GM23338 (cell line): ENCODE measurements at regions not wholly inside any gene's neighbourhood (a gene's known extent, or its start where the extent isn't known, plus 50 kb on each side); places are given as distances from the start of the nearest gene placed in this dataset.

ENCODE experiments used
- ATAC-seq: fragments of 200-7000 bp; cut with Tn5 transposase; 3 replicates; pipeline ENCODE4 v1.9.1; 2020
- DNase-seq: peaks from one replicate; pipeline ENCODE4 v3.0.0-alpha.2; 2015; ENCODE audit warnings: low spot score
- H2AFZ ChIP-seq: fragments of 200-600 bp; sonication (generic); 2 replicates; pipeline ENCODE4 v1.8.0; 2016; ENCODE audit warnings: antibody characterized with exemption, mild to moderate bottlenecking, moderate library complexity
- H3F3A ChIP-seq: fragments of 200-600 bp; sonication (generic); replicated peaks from 2 replicates; pipeline ENCODE4 v1.8.0; 2017; ENCODE audit warnings: antibody characterized with exemption, mixed run types, low read depth
- H3K27ac ChIP-seq: fragments of 200-600 bp; sonication (generic); 2 replicates; pipeline ENCODE4 v1.6.1; 2016; ENCODE audit warnings: low read depth
- H3K27me3 ChIP-seq: fragments of 200-600 bp; sonication (generic); 2 replicates; pipeline ENCODE4 v1.8.0; 2016; ENCODE audit warnings: mild to moderate bottlenecking, mixed run types, moderate library complexity; ENCODE audit not compliant: insufficient read depth
- H3K36me3 ChIP-seq: fragments of 200-600 bp; sonication (generic); 2 replicates; pipeline ENCODE4 v1.8.0; 2016; ENCODE audit warnings: mild to moderate bottlenecking; ENCODE audit not compliant: insufficient read depth
- H3K4me1 ChIP-seq: fragments of 200-600 bp; sonication (generic); 2 replicates; pipeline ENCODE4 v1.8.0; 2016; ENCODE audit warnings: mild to moderate bottlenecking, moderate library complexity; ENCODE audit not compliant: insufficient read depth
- H3K4me2 ChIP-seq: fragments of 200-600 bp; sonication (generic); 2 replicates; pipeline ENCODE4 v1.7.1; 2017; ENCODE audit warnings: mixed run types
- H3K4me3 ChIP-seq: fragments of 200-600 bp; sonication (generic); 2 replicates; pipeline ENCODE4 v1.6.1; 2016; ENCODE audit warnings: mixed run types
- H3K79me2 ChIP-seq: fragments of 200-600 bp; sonication (generic); replicated peaks from 2 replicates; pipeline ENCODE4 v1.8.0; 2017; ENCODE audit warnings: mild to moderate bottlenecking; ENCODE audit not compliant: insufficient read depth
- H3K9me2 ChIP-seq: fragments of 200-600 bp; sonication (generic); 2 replicates; pipeline ENCODE4 v1.8.0; 2017; ENCODE audit not compliant: insufficient read depth
- H4K20me1 ChIP-seq: fragments of 200-600 bp; sonication (generic); replicated peaks from 2 replicates; pipeline ENCODE4 v1.8.0; 2017; ENCODE audit warnings: mild to moderate bottlenecking; ENCODE audit not compliant: insufficient read depth
- H3K27ac Mint-ChIP-seq: 2 replicates; pipeline ENCODE4 v1.8.0; 2020; ENCODE audit warnings: inconsistent platforms, mild to moderate bottlenecking, moderate library complexity, mixed read lengths
- H3K27me3 Mint-ChIP-seq: 3 replicates; pipeline ENCODE4 v1.8.0; 2022; ENCODE audit warnings: low read depth, mild to moderate bottlenecking, moderate library complexity, mixed read lengths, inconsistent platforms; ENCODE audit not compliant: insufficient read depth, poor library complexity
- H3K36me3 Mint-ChIP-seq: 3 replicates; pipeline ENCODE4 v1.8.0; 2021; ENCODE audit warnings: low read depth, mild to moderate bottlenecking, inconsistent platforms, moderate library complexity, mixed read lengths
- H3K4me1 Mint-ChIP-seq: 3 replicates; pipeline ENCODE4 v1.8.0; 2020; ENCODE audit warnings: mild to moderate bottlenecking, inconsistent platforms, mixed read lengths
- H3K4me3 Mint-ChIP-seq: 3 replicates; pipeline ENCODE4 v1.8.0; 2021; ENCODE audit warnings: moderate library complexity, mild to moderate bottlenecking, inconsistent platforms, mixed read lengths
- H3K9me3 Mint-ChIP-seq: 3 replicates; pipeline ENCODE4 v1.8.0; 2020; ENCODE audit warnings: moderate library complexity, mild to moderate bottlenecking, inconsistent platforms, mixed read lengths
- CREB1 ChIP-seq: fragments of 250-450 bp; sonication (Bioruptor Pico); IDR thresholded peaks from 2 replicates; pipeline ENCODE4 v1.5.0; 2020; ENCODE audit warnings: low read depth, mild to moderate bottlenecking, moderate library complexity
- CTCF ChIP-seq, 2 experiments: fragments of 200-600 bp in 1 of 2; sonication (generic) in 1 of 2; conservative IDR thresholded peaks; 2 replicates each; pipeline versions ENCODE4 v1.5.1 to v1.6.1; 2016 to 2017; ENCODE audit warnings: antibody characterized with exemption in 2 of 2, low read depth in 2 of 2, mild to moderate bottlenecking in 2 of 2, moderate library complexity in 1 of 2
- ETS1 ChIP-seq: IDR thresholded peaks from 2 replicates; pipeline ENCODE4 v1.6.1; 2016; ENCODE audit warnings: antibody characterized with exemption
- EZH2 ChIP-seq: fragments of 200-600 bp; sonication (generic); IDR thresholded peaks from one replicate; pipeline ENCODE4 v1.8.0; 2017; ENCODE audit warnings: antibody characterized with exemption, mild to moderate bottlenecking, low read depth; ENCODE audit not compliant: unreplicated experiment
- EZH2phosphoT487 ChIP-seq: fragments of 200-600 bp; sonication (generic); IDR thresholded peaks from one replicate; pipeline ENCODE4 v1.8.1; 2018; ENCODE audit warnings: antibody characterized with exemption; ENCODE audit not compliant: unreplicated experiment
- JUNB ChIP-seq: IDR thresholded peaks from one replicate; pipeline ENCODE4 v1.6.1; 2016; ENCODE audit warnings: antibody characterized with exemption; ENCODE audit not compliant: unreplicated experiment
- NANOG ChIP-seq: IDR thresholded peaks from 2 replicates; pipeline ENCODE4 v1.6.1; 2016; ENCODE audit warnings: antibody characterized with exemption, borderline replicate concordance
- POLR2AphosphoS5 ChIP-seq: IDR thresholded peaks from 2 replicates; pipeline ENCODE4 v1.6.1; 2016; ENCODE audit warnings: antibody characterized with exemption, low read depth
- REST ChIP-seq: IDR thresholded peaks from one replicate; pipeline ENCODE4 v1.6.1; 2018; ENCODE audit warnings: antibody characterized with exemption; ENCODE audit not compliant: unreplicated experiment
- STAT1 ChIP-seq: IDR thresholded peaks from one replicate; pipeline ENCODE4 v1.6.1; 2016; ENCODE audit warnings: antibody characterized with exemption; ENCODE audit not compliant: unreplicated experiment
- ZNF114 ChIP-seq: fragments of 250-450 bp; sonication (Bioruptor Pico); IDR thresholded peaks from 2 replicates; pipeline ENCODE4 v1.5.0; 2020; ENCODE audit warnings: mild to moderate bottlenecking, moderate library complexity
- ZNF331 ChIP-seq: fragments of 250-450 bp; sonication (Bioruptor Pico); IDR thresholded peaks from 2 replicates; pipeline ENCODE4 v1.5.0; 2020; ENCODE audit warnings: low read depth, mild to moderate bottlenecking, moderate library complexity
- TF ChIP-seq, protein P1 (sequence below): fragments of 250-450 bp; sonication (Bioruptor Pico); IDR thresholded peaks from 2 replicates; pipeline ENCODE4 v1.5.0; 2020; ENCODE audit warnings: mild to moderate bottlenecking, moderate library complexity

DNA sequence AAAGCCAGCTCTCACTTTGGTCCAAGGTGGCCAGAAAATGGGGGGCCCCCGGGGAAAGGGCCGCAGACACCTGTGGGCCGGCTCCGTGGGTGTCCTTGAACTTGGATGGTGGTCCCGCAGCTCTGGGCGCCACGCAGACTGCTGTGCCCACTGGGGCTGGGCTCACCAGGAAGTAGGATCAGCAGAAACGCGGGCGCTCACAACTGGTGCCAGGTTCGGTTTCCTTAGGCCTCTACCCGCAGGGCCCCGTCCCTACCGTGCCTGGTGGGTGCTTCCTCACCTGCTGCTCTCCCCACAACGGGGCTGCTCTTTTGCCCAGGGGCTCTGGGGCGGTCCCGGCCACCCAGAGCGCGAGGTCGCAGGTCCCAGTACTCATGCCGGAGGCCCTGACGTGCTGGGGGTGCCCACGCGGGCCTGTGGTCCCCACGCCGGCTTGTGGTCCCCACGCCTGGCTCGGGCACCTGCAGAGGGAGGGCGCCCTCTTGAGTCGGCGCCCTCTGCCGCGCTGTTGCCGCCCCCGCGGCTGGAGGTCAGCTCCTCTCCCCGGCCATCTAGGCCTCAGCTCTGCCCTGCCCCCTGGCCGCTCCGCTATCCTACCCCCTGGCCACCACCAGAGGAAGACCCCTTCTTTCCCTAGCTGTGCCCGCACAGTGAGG is 1303.6 kb downstream of the UQCRFS1 start:
- no peak for ATAC-seq
- H3K9me3 Mint-ChIP-seq = peaks cover 86% of the 10 kb centered on the region

More for the DNA sequence above, 1303.6 kb downstream of the UQCRFS1 start:
- H3K36me3 Mint-ChIP-seq = peaks cover 33% of the 10 kb centered on the region
- no peaks in the 10 kb centered on the region for H3K4me1 ChIP-seq
- H3K4me2 ChIP-seq = no peak overlapping the region
- H3K4me3 Mint-ChIP-seq = no peak overlapping the region
- no peaks in the 10 kb centered on the region for H3F3A ChIP-seq
- no peaks in the 10 kb centered on the region for H3K4me1 Mint-ChIP-seq
- H4K20me1 ChIP-seq = no peaks in the 10 kb centered on the region
- H3K79me2 ChIP-seq = no peaks in the 10 kb centered on the region
- no peaks in the 10 kb centered on the region for H3K27me3 ChIP-seq
- no peak overlapping the region for H3K4me3 ChIP-seq
- peaks cover 4% of the 10 kb centered on the region; the same call in 1 of the 2 replicates for H3K36me3 ChIP-seq
- peaks cover 3% of the 10 kb centered on the region for H3K27me3 Mint-ChIP-seq
- H3K27ac ChIP-seq = no peak overlapping the region
- no peak for TF ChIP-seq CTCF (conservative IDR thresholded peaks at IDR 0.05; ENCODE audit: low read depth in 2 of 2)
- no peak for TF ChIP-seq REST
- no peak for TF ChIP-seq STAT1
- no peak for TF ChIP-seq JUNB
- no peak for TF ChIP-seq EZH2
- no peak for TF ChIP-seq ETS1
- no peak for TF ChIP-seq POLR2AphosphoS5
- no peak for TF ChIP-seq CREB1 (CRISPR knock-in tag)
- TF ChIP-seq NANOG = no peak
- TF ChIP-seq, protein P1, sequence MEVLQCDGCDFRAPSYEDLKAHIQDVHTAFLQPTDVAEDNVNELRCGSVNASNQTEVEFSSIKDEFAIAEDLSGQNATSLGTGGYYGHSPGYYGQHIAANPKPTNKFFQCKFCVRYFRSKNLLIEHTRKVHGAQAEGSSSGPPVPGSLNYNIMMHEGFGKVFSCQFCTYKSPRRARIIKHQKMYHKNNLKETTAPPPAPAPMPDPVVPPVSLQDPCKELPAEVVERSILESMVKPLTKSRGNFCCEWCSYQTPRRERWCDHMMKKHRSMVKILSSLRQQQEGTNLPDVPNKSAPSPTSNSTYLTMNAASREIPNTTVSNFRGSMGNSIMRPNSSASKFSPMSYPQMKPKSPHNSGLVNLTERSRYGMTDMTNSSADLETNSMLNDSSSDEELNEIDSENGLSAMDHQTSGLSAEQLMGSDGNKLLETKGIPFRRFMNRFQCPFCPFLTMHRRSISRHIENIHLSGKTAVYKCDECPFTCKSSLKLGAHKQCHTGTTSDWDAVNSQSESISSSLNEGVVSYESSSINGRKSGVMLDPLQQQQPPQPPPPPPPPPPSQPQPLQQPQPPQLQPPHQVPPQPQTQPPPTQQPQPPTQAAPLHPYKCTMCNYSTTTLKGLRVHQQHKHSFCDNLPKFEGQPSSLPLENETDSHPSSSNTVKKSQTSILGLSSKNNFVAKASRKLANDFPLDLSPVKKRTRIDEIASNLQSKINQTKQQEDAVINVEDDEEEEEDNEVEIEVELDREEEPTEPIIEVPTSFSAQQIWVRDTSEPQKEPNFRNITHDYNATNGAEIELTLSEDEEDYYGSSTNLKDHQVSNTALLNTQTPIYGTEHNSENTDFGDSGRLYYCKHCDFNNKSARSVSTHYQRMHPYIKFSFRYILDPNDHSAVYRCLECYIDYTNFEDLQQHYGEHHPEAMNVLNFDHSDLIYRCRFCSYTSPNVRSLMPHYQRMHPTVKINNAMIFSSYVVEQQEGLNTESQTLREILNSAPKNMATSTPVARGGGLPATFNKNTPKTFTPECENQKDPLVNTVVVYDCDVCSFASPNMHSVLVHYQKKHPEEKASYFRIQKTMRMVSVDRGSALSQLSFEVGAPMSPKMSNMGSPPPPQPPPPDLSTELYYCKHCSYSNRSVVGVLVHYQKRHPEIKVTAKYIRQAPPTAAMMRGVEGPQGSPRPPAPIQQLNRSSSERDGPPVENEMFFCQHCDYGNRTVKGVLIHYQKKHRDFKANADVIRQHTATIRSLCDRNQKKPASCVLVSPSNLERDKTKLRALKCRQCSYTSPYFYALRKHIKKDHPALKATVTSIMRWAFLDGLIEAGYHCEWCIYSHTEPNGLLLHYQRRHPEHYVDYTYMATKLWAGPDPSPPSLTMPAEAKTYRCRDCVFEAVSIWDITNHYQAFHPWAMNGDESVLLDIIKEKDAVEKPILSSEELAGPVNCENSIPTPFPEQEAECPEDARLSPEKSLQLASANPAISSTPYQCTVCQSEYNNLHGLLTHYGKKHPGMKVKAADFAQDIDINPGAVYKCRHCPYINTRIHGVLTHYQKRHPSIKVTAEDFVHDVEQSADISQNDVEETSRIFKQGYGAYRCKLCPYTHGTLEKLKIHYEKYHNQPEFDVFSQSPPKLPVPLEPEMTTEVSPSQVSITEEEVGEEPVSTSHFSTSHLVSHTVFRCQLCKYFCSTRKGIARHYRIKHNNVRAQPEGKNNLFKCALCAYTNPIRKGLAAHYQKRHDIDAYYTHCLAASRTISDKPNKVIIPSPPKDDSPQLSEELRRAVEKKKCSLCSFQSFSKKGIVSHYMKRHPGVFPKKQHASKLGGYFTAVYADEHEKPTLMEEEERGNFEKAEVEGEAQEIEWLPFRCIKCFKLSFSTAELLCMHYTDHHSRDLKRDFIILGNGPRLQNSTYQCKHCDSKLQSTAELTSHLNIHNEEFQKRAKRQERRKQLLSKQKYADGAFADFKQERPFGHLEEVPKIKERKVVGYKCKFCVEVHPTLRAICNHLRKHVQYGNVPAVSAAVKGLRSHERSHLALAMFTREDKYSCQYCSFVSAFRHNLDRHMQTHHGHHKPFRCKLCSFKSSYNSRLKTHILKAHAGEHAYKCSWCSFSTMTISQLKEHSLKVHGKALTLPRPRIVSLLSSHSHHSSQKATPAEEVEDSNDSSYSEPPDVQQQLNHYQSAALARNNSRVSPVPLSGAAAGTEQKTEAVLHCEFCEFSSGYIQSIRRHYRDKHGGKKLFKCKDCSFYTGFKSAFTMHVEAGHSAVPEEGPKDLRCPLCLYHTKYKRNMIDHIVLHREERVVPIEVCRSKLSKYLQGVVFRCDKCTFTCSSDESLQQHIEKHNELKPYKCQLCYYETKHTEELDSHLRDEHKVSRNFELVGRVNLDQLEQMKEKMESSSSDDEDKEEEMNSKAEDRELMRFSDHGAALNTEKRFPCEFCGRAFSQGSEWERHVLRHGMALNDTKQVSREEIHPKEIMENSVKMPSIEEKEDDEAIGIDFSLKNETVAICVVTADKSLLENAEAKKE (CRISPR knock-in tag) = no peak
- no peak for TF ChIP-seq ZNF331
- no peak for TF ChIP-seq EZH2phosphoT487
- TF ChIP-seq ZNF114 (CRISPR knock-in tag) = no peak
- no peak overlapping the region for H2AFZ ChIP-seq
- H3K27ac Mint-ChIP-seq = no peak overlapping the region
- no peaks in the 10 kb centered on the region for H3K9me2 ChIP-seq
- DNase-seq = no peak
